Pancreas (tissue), 10 donors: ENCODE measurements at regions not wholly inside any gene's neighbourhood (a gene's known extent, or its start where the extent isn't known, plus 50 kb on each side); places are given as distances from the start of the nearest gene placed in this dataset.
A peak's percentile ranks its signal among the peaks of the same experiment; 100 is the strongest.

Experiments
- ATAC-seq, 4 donors: fragments of 200-7000 bp; cut with Tn5 transposase; one replicate each; pipeline versions ENCODE4 v1.8.0 to v1.9.1; 2020; ENCODE audit warnings: mild to moderate bottlenecking in 4 of 4, moderate library complexity in 4 of 4
- DNase-seq, 6 donors: peaks; one replicate each; pipeline ENCODE4 v3.0.0-alpha.2; 2020
- FAIRE-seq: peaks from 2 replicates; lab custom pipeline; 2012; peaks lifted over from hg19 to GRCh38; lab: Jason Lieb, UNC
- H3K27ac ChIP-seq, 4 donors: fragments of 200-600 bp; sonication (generic); 1 replicate in 3 of 4; 2 replicates in 1 of 4; pipeline versions ENCODE4 v1.5.0 to v1.8.0; 2020
- H3K27me3 ChIP-seq, 4 donors: fragments of 200-600 bp; one replicate each; pipeline ENCODE4 v1.8.0; 2021
- H3K36me3 ChIP-seq, 3 donors: fragments of 200-600 bp; sonication (generic) in 1 of 3; one replicate each; pipeline versions ENCODE4 v1.5.0 to v1.8.0; 2020 to 2021
- H3K4me1 ChIP-seq, 3 donors: fragments of 200-600 bp; one replicate each; pipeline ENCODE4 v1.8.0; 2021
- H3K4me3 ChIP-seq, 4 donors: fragments of 200-600 bp; sonication (generic) in 2 of 4; one replicate each; pipeline versions ENCODE4 v1.5.0 to v1.8.0; 2020 to 2021
- H3K9me3 ChIP-seq, 4 donors: fragments of 200-600 bp; one replicate each; pipeline ENCODE4 v1.8.0; 2021
- WGBS, 2 donors: extraction: QIAGEN DNeasy Blood & Tissue Kit; methylation state at CpG; one replicate each; pipeline ENCODE4 v1.1.7; 2013; 5-methylcytosine and 5-hydroxymethylcytosine counted together
- intact Hi-C, 3 donors: fragments of 100-400 bp; cut with DNase I; formaldehyde crosslinking; loops; one replicate each; pipeline versions ENCODE4 v1.11.1 to v1.14.2; 2022
- TF ChIP-seq, protein P1 (sequence below), 4 donors: fragments of 200-600 bp; sonication (generic) in 3 of 4; IDR thresholded peaks; one replicate each; pipeline versions ENCODE4 v1.5.0 to v1.8.0; 2021; ENCODE audit warnings: antibody characterized with exemption in 4 of 4
- donor health status: healthy with polysubstance abuse.
- donor health status: DM: no; HTN: no; CAD: no; lungs with moderate emphysema.
- donor health status: DM: no; HTN: no; CAD: no.
- donor health status: control.
- donor health status: control.
- donor health status: Bipolar disorder and iron deficiency.
- donor health status: DM: yes; HTN: yes; CAD: no.
- donor health status: DM: no; HTN: no; CAD: no.
- donor health status: DM: no; HTN: no; CAD: no.
- donor health status: DM: yes; HTN: yes; CAD: no.

DNA sequence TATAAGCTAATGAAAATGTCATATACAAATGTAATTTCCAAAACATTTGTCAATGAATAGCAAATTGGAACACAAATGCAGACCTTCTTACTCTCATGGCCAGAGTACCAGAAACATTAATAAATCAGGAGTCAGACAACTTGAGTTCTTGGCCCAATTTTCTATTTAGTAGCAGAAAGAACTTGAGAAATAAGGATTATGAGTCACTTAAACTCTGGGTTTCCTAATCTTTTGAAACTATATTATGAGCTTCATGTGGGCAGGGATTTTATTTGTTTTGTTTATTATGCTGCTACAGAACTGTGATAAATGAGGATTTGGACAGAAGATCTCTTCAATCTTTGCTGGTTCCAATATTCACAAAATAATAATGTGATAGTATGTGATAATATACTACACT lies 686.7 kb downstream of the NR4A2 start:
- Histone ChIP-seq H3K4me3 (no peak overlapping the region), H3K27me3 (no peaks in the 10 kb centered on the region), H3K4me1 (no peaks in the 10 kb centered on the region), H3K36me3 (no peaks in the 10 kb centered on the region), H3K9me3 (no peaks in the 10 kb centered on the region), H3K27ac (no peak overlapping the region)
- ATAC-seq (no peak), FAIRE-seq (no peak), DNase-seq (no peak)
- TF ChIP-seq, protein P1, sequence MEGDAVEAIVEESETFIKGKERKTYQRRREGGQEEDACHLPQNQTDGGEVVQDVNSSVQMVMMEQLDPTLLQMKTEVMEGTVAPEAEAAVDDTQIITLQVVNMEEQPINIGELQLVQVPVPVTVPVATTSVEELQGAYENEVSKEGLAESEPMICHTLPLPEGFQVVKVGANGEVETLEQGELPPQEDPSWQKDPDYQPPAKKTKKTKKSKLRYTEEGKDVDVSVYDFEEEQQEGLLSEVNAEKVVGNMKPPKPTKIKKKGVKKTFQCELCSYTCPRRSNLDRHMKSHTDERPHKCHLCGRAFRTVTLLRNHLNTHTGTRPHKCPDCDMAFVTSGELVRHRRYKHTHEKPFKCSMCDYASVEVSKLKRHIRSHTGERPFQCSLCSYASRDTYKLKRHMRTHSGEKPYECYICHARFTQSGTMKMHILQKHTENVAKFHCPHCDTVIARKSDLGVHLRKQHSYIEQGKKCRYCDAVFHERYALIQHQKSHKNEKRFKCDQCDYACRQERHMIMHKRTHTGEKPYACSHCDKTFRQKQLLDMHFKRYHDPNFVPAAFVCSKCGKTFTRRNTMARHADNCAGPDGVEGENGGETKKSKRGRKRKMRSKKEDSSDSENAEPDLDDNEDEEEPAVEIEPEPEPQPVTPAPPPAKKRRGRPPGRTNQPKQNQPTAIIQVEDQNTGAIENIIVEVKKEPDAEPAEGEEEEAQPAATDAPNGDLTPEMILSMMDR (IDR thresholded peaks at IDR 0.05): no peak
- intact Hi-C loops: no loop called here

DNA sequence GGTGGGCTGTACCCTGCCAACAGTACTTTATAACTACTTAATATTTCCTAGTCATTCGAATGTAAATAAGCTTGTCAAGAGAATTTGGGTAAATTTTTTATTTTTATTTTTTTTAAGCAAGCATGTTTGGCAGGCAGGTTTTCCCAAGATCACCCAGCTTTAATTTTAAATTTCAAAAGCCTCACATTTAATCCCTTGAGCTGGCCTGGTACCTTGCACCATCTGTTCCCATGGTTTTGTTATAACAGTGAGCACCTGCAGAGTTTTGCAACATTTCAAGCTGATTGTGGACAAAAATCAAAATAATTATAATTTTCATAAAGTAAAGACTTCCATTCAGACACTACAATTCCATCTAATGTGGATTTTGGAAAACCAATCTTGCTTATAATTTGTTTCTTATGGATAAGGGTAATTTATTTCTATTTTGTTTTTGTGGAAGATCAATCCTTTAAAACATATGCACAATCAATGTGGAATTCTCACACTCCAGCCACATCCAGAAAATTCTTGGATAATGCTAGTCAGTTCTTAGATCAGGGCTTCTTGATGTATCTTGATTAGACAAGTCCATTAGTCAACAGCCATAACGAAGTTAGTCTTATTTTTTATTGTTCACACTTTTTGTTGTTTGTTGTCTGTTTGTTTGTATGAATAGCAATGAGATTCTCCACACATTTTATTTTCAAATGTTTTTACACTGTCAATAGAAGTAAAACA lies 689.3 kb downstream of the NR4A2 start:
- no peaks in the 10 kb centered on the region for H3K4me1 ChIP-seq
- WGBS, 2 donors: 40 to 51% methylated on average over 2 of the region's 2 CpGs
- TF ChIP-seq, protein P1 (IDR thresholded peaks at IDR 0.05): no peak
- FAIRE-seq: no peak
- intact Hi-C loops: no loop called here
- DNase-seq: no peak
- H3K4me3 ChIP-seq: no peak overlapping the region
- no peak for ATAC-seq
- no peaks in the 10 kb centered on the region for H3K36me3 ChIP-seq
- H3K9me3 ChIP-seq: no peaks in the 10 kb centered on the region
- H3K27me3 ChIP-seq: no peaks in the 10 kb centered on the region
- no peak overlapping the region for H3K27ac ChIP-seq

DNA sequence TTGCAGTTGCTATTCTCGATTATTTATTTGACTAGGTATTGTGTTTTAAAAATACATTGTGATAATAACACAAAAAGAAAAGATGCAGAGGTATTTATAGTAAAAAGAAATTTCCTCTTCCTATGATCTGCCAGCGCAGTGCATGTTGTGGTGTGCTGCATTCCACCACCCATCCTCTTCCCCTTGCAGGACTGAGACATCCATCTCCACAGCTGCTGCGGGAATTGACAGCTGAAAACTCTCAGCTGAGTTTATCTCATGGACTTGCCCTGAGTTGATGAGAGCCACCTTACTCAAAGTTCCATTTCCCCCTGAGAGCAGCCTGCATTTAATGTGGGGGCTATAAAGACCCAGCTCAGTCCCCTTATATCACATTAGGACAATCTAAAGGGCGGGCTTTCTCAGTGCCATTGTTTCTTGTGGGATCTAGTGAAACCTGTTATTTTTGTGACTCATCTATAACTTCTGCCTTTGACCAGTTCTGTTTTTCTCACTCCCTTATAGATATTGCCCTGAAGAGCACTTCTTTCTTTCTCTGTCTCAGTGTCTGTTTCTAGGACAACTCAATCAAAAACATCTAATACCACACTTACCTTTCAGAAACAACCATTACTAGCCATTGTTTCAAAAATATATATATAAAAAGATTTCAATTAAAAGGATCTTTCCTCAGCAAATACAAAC lies 698.5 kb downstream of the NR4A2 start:
- ATAC-seq (peak in 1 of 4 donors; percentile 61), DNase-seq (peak in 1 of 6 donors; percentile 11), FAIRE-seq (no peak)
- no peaks in the 10 kb centered on the region for H3K9me3 ChIP-seq
- H3K27ac ChIP-seq: no peak overlapping the region
- no peaks in the 10 kb centered on the region for H3K4me1 ChIP-seq
- no peaks in the 10 kb centered on the region for H3K36me3 ChIP-seq
- 45 to 47% methylated on average over 4 of the region's 4 CpGs for WGBS, 2 donors
- TF ChIP-seq, protein P1 (IDR thresholded peaks at IDR 0.05): no peak
- intact Hi-C loops: no loop called here
- no peak overlapping the region for H3K4me3 ChIP-seq
- peaks cover 0 to 4% (median 0%) of the 10 kb centered on the region in 4 donors for H3K27me3 ChIP-seq

DNA sequence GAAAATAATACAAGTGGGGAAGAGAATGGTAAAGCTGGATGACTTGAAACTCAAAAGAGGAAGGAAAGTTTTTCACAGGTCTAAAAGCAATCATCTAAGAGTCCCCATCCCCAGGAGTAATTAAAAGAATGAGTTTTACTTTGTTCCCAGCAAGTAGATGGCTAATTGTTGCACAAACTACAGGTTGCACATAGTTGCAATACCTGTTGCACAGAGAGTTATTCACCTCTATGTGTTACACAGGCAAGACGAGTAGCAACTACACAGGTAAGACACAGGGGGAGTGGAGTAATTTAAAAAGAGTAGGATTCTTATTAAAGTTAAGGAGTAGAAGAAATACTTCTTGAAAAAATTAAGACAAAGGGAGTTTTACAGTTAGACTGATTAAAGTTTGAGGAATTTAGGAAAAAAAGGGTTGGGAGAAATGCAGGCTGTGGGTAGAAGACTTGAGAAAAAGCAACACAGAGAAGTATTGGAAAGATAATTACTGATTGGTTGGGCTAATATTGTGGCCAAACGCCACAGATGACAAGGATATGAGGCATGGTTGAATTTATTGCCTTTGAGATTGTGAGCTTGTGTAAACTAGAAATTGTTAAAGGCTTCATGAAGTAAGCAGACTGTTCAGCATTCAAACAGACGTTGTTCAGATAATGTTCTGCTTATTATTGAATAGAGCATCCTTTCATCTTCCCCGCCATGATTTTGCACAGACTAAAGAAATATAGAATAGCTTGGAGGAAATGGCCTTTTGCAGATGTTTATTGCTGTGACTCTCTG lies 699.3 kb downstream of the NR4A2 start:
- no peaks in the 10 kb centered on the region for H3K9me3 ChIP-seq
- H3K27ac ChIP-seq: no peak overlapping the region
- WGBS, 2 donors: 26 to 28% methylated on average over 4 of the region's 4 CpGs
- TF ChIP-seq, protein P1 (IDR thresholded peaks at IDR 0.05): no peak
- no peak overlapping the region for H3K4me3 ChIP-seq
- peaks cover 0 to 4% (median 0%) of the 10 kb centered on the region in 4 donors for H3K27me3 ChIP-seq
- intact Hi-C loops: no loop called here
- no peak for DNase-seq
- no peaks in the 10 kb centered on the region for H3K36me3 ChIP-seq
- no peaks in the 10 kb centered on the region for H3K4me1 ChIP-seq
- no peak for ATAC-seq
- no peak for FAIRE-seq
